HepG2 (cell line): ENCODE measurements at regions not wholly inside any gene's neighbourhood (a gene's known extent, or its start where the extent isn't known, plus 50 kb on each side); places are given as distances from the start of the nearest gene placed in this dataset.

Source experiments
- ATAC-seq: fragments of 200-7000 bp; cut with Tn5 transposase; 3 replicates; pipeline ENCODE4 v1.9.1; 2020; ENCODE audit warnings: mild to moderate bottlenecking, moderate library complexity
- BruUV-seq: library from RNA; stranded (reverse); fragments of 400-500 nt; replicated peaks from 2 replicates; lab custom pipeline; 2021; lab: Mats Ljungman, UMichigan
- CTCF ChIA-PET: fragments of 300-600 bp; formaldehyde crosslinking; extraction: SDS; loops from one replicate; lab custom pipeline; 2021; ENCODE audit warnings: low total read pairs, inconsistent platforms, low intra/inter-chr PET ratio; lab: Yijun Ruan, JAX
- POLR2A ChIA-PET: fragments of 350-600 bp; sonication (Branson Sonifier 250); formaldehyde crosslinking; loops from one replicate; lab custom pipeline; 2020; ENCODE audit warnings: antibody characterized with exemption, inconsistent platforms; lab: Yijun Ruan, JAX
- DNase-seq: peaks from one replicate; pipeline ENCODE4 v3.0.0-alpha.2; 2015; ENCODE audit warnings: low spot score
- FAIRE-seq: peaks from 3 replicates; lab custom pipeline; 2011; peaks lifted over from hg19 to GRCh38; lab: Jason Lieb, UNC
- H2AFZ ChIP-seq: one replicate; pipeline ENCODE4 v1.6.1; 2011; ENCODE audit warnings: low read length, inconsistent platforms
- H3K27ac ChIP-seq: fragments of 300-600 bp; 3 replicates; pipeline ENCODE4 v1.8.0; 2011; ENCODE audit warnings: mixed run types, mild to moderate bottlenecking, mixed read lengths, low read length, inconsistent platforms; ENCODE audit not compliant: insufficient read depth; ENCODE audit errors: extremely low read length
- H3K27me3 ChIP-seq, 2 experiments: fragments of 200-600 bp in 1 of 2; 2 replicates in 1 of 2; 3 replicates in 1 of 2; pipeline versions ENCODE4 v1.6.0 to v1.8.0; 2011; ENCODE audit warnings: low read length in 2 of 2, mild to moderate bottlenecking in 2 of 2, moderate library complexity in 2 of 2, inconsistent platforms in 1 of 2; ENCODE audit not compliant: insufficient read depth in 2 of 2, control insufficient read depth in 1 of 2
- H3K36me3 ChIP-seq, 2 experiments: fragments of 200-600 bp in 1 of 2; replicated peaks in 1 of 2; 2 replicates in 1 of 2; 3 replicates in 1 of 2; pipeline versions ENCODE4 v1.5.1 to v1.8.0; 2011; ENCODE audit warnings: low read length in 2 of 2, inconsistent platforms in 1 of 2; ENCODE audit not compliant: insufficient read depth in 2 of 2, control insufficient read depth in 1 of 2
- H3K4me1 ChIP-seq: 2 replicates; pipeline ENCODE4 v1.5.1; 2012; ENCODE audit warnings: low read length, inconsistent platforms; ENCODE audit not compliant: insufficient read depth
- H3K4me2 ChIP-seq: 2 replicates; pipeline ENCODE4 v1.6.0; 2011; ENCODE audit warnings: low read depth, low read length, inconsistent platforms
- H3K4me3 ChIP-seq, 3 experiments: fragments of 200-600 bp in 1 of 3; sonication (generic), shearing (Covaris generic) in 1 of 3; replicated peaks in 1 of 3; 2 replicates each; pipeline ENCODE4 v1.5.1; 2011 to 2016; ENCODE audit warnings: low read length in 3 of 3, inconsistent platforms in 2 of 3, low read depth in 2 of 3, mild to moderate bottlenecking in 2 of 3, control low read depth in 1 of 3, mixed read lengths in 1 of 3; ENCODE audit not compliant: insufficient read depth in 1 of 3
- H3K79me2 ChIP-seq: one replicate; pipeline ENCODE4 v1.6.1; 2011; ENCODE audit warnings: low read length, inconsistent platforms; ENCODE audit not compliant: insufficient read depth
- H3K9ac ChIP-seq: 2 replicates; pipeline ENCODE4 v1.6.0; 2011; ENCODE audit warnings: mild to moderate bottlenecking, low read depth, low read length, inconsistent platforms; ENCODE audit not compliant: insufficient read depth
- H3K9me3 ChIP-seq: 2 replicates; pipeline ENCODE4 v1.5.1; 2012; ENCODE audit warnings: mild to moderate bottlenecking, low read length
- H4K20me1 ChIP-seq: 2 replicates; pipeline ENCODE4 v1.6.0; 2011; ENCODE audit warnings: inconsistent platforms, mild to moderate bottlenecking, low read length, moderate library complexity; ENCODE audit not compliant: insufficient read depth
- DNMT1 ChIP-seq: sonication (generic); formaldehyde crosslinking; IDR thresholded peaks from 2 replicates; pipeline ENCODE4 v1.5.1; 2020; ENCODE audit warnings: mild to moderate bottlenecking, missing genetic modification reagents
- JUN ChIP-seq: sonication (generic); formaldehyde crosslinking; IDR thresholded peaks from 2 replicates; pipeline ENCODE4 v1.4.0; 2020; ENCODE audit warnings: mild to moderate bottlenecking, missing genetic modification reagents
- MAZ ChIP-seq, 2 experiments: sonication (generic) in 1 of 2; formaldehyde crosslinking in 1 of 2; IDR thresholded peaks; 2 replicates each; pipeline versions ENCODE4 v1.5.0 to v1.6.1; 2012 to 2020; ENCODE audit warnings: low read depth in 2 of 2, mild to moderate bottlenecking in 2 of 2, borderline replicate concordance in 1 of 2, improper control_type of control experiment in 1 of 2, low read length in 1 of 2, missing genetic modification reagents in 1 of 2, moderate library complexity in 1 of 2
- REPIN1 ChIP-seq: sonication (generic); formaldehyde crosslinking; IDR thresholded peaks from 2 replicates; pipeline ENCODE4 v1.8.0; 2022; ENCODE audit warnings: missing genetic modification reagents, low read depth, mild to moderate bottlenecking, borderline replicate concordance
- SP5 ChIP-seq: IDR thresholded peaks from 2 replicates; pipeline ENCODE4 v1.6.1; 2016; ENCODE audit warnings: low read depth, borderline replicate concordance
- ZBTB4 ChIP-seq: sonication (generic); formaldehyde crosslinking; IDR thresholded peaks from 2 replicates; pipeline ENCODE4 v1.4.0; 2020; ENCODE audit warnings: missing genetic modification reagents, mild to moderate bottlenecking, borderline replicate concordance
- ZNF530 ChIP-seq: sonication (generic); formaldehyde crosslinking; IDR thresholded peaks from 2 replicates; pipeline ENCODE4 v1.5.0; 2020; ENCODE audit warnings: low read depth, mild to moderate bottlenecking, missing genetic modification reagents
- WGBS: methylation state at CpG from one replicate; pipeline ENCODE4 v1.1.6; 2017; ENCODE audit warnings: low lambda C conversion rate; 5-methylcytosine and 5-hydroxymethylcytosine counted together
- in situ Hi-C: cut with HindIII; loops from 2 replicates; pipeline ENCODE4 v1.10.0; 2017; ENCODE audit warnings: low pct_unique_long_range_greater_than_20kb; ENCODE audit not compliant: extremely low pct_ligation_motif_present
- intact Hi-C: fragments of 100-400 bp; cut with micrococcal nuclease; formaldehyde crosslinking; loops from one replicate; pipeline ENCODE4 v1.10.0; 2022; ENCODE audit not compliant: unreplicated experiment

- TF ChIP-seq ZBTB4 (CRISPR knock-in tag) (no peak), ZNF530 (CRISPR knock-in tag) (no peak), JUN (CRISPR knock-in tag) (no peak)
These were observed 277.6 kb upstream of the PLEKHG7 start (continued) for GRCh38 chr12:92425165-92425564.

GRCh38 chr12:92424338-92424737 lies 278.5 kb upstream of the PLEKHG7 start:
- Histone ChIP-seq H3K4me3 (no peak overlapping the region), H3K9me3 (no peaks in the 10 kb centered on the region), H2AFZ (no peak overlapping the region), H3K4me1 (no peaks in the 10 kb centered on the region), H3K79me2 (no peaks in the 10 kb centered on the region), H4K20me1 (no peaks in the 10 kb centered on the region)
- BruUV-seq, result no TSS peak
- CTCF ChIA-PET, result no interaction called here
- intact Hi-C loops, result no loop called here
- ATAC-seq, result no peak
- TF ChIP-seq REPIN1 (no peak), SP5 (CRISPR knock-in tag) (no peak), MAZ (IDR thresholded peaks at IDR 0.05; ENCODE audit: borderline replicate concordance, low read depth, low read length) (no peak), MAZ (CRISPR knock-in tag; IDR thresholded peaks at IDR 0.05; ENCODE audit: low read depth) (no peak), DNMT1 (CRISPR knock-in tag) (no peak)
- TF ChIP-seq, all 625 proteins: peak for 0
- Histone ChIP-seq H3K9ac (no peak overlapping the region), H3K4me2 (no peak overlapping the region), H3K27me3 (no peaks in the 10 kb centered on the region; a peak in 1 of 5 replicates), H3K27ac (no peak overlapping the region), H3K36me3 (no peaks in the 10 kb centered on the region)
- DNase-seq (no peak), FAIRE-seq (no peak)
- POLR2A ChIA-PET, result no interaction called here
- 27% methylated on average over 4 of the region's 4 CpGs for WGBS
- in situ Hi-C loops, result loop anchor here (25.0 kb wide), 1 partner anchor 1037 kb away; no protein-coding TSS in a partner anchor
